Colon (tissue), 2 donors: ENCODE measurements at regions not wholly inside any gene's neighbourhood (a gene's known extent, or its start where the extent isn't known, plus 50 kb on each side); places are given as distances from the start of the nearest gene placed in this dataset.
"Not testable (repeated sequence)": the region's sequence is repeated elsewhere in the genome, so short reads cannot be mapped to it uniquely, and the experiment has no call there.

ENCODE experiments used
- FAIRE-seq: peaks from 2 replicates; lab custom pipeline; 2012; peaks lifted over from hg19 to GRCh38; lab: Jason Lieb, UNC
- donor health status: control.
- donor health status: control.

DNA sequence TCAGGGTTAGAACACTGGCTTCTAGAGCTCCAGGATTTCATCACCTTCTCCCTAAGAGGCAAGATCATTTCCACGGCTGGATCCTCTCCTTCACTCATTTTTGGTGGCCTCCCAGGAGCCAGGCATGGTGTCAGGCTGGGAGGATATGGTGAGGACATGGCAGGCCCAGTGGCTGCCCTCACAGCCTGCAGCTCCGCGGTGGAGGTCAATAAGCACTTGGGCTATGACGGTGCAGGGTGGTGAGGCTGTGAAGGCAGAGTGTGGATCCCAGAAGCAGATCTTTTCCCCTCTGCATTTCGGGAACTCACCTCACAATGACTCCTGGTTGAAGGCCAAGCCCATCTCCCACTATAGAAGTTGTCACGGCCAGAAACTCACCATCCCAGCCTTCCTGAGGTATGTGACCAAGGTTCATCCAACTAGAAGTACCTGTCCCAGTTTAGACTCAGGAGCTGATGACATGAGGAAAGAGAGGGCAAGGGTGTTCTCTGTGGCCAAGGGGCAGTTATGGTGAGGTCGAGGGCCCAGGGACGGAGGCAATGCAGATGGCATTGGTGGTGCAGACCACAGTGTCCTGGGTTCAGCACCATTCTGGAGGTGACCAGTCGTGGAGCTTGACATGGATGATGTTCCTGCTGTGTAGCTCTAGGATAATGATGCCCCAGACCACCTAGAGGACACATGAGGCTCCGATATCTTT lies 100.1 kb upstream of the SMAD3 start:
- FAIRE-seq: no peak

DNA sequence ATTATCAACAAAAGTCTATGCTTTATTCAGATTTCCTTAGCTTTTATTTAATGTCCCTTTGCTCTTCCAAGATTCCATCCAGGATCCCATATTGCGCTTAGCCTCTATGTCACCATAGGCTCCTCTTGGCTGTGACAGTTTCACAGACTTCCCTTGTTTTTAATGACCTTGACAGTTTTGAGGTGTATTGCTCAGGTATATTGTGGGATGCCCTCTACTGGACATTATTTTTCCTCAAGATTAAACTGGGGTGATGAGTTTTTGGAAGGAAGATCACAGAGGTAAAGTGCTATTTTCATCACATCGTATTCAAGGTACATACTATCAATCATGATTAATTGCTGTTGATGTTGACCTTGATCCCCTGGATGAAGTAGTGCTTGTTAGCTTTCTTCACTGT lies 99.1 kb upstream of the SMAD3 start:
- FAIRE-seq: no peak

DNA sequence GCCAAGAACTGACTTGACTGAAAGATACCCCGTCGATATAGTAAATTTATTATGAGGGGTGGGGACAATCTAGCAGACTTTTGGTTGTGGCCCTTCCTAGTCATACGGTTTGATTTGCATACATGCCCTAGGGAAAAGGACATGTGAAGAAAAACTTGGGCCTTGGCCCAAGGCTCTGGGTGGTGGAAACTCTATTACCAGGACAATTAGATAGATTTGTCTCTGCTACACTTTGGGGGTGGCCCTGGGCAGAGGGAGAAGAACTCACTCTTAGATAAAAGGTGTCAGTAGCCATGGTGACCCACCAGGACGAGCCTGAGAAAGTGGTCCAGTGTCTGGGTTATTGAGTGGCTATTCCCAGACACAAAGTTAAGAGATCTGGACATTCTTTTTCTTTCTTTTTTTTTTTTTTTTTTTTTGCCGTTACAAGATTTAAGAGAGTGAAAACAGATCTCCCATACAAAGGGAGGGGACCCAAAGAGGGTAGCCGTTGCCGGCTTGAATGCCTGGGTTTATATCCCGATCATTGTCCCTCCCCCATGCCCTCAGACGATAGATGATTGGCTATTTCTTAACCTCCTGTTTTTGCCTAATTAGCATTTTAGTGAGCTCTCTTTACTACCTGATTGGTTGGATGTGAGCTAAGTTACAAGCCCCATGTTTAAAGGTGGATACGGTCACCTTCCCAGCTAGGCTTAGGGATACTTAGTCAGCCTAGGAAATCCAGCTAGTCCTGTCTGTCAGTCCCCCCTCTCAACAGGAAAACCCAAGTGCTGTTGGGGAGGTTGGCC lies 96.4 kb upstream of the SMAD3 start:
- no peak for FAIRE-seq

DNA sequence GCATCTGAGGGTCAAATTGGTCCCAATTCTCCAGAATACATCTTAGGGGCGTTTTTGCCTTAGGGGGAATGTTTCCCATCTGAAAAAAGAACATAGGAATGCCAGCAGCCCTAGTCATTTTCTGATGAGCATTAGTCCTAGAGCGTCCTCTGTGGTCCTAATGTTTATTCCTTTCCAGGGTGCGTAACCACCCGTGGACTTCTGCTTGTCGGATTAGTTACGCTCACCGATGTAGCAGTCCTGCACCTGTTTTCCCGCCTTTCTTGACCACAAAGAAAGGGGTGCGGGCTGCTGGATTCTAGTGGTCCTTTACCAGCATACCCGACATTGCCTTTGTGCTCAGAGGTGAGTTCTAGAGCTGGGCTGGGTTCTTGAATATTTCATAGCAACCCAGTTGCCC lies 91.3 kb upstream of the SMAD3 start:
- not testable (repeated sequence) for FAIRE-seq

DNA sequence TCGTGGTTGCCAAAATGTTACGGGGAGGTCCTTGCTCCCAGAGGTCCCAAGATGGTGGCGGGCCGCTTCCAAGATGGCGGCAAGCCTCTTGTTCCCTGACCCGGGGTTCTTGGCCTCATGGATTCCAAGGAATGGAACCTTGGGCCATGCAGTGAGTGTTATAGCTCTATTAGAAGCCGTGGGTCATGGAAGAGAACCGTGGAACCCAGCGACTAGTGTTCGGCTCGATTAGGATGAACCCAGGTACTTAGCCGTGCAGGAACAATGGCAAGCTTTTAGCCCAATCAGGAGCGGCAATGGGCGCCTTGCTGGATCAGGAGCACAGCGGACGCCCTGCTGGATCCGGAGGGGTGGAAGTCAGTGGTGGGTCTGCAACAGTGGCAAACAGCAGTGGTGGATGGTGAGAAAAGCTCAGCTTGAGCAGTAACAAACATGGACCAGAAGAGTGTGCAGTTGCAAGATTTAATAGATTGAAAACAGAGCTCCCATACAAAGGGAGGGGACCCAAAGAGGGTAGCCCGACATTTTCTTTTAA lies 89.2 kb upstream of the SMAD3 start:
- FAIRE-seq: not testable (repeated sequence)

DNA sequence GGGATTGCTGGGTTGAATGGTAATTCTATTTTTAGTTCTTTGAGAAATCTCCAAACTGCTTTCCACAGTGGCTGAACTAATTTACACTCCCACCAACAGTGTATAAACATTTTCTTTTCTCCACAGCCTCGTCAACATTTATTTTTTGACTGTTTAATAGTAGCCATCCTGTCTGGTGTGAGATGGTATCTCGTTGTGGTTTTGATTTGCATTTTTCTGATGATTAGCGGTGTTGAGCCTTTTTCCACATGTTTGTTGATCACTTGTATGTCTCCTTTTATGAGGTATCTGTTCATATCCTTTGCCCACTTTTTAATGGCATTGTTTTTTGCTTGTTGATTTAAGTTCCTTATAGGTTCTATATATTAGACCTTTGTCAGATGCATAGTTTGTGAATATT lies 85.1 kb upstream of the SMAD3 start:
- not testable (repeated sequence) for FAIRE-seq

DNA sequence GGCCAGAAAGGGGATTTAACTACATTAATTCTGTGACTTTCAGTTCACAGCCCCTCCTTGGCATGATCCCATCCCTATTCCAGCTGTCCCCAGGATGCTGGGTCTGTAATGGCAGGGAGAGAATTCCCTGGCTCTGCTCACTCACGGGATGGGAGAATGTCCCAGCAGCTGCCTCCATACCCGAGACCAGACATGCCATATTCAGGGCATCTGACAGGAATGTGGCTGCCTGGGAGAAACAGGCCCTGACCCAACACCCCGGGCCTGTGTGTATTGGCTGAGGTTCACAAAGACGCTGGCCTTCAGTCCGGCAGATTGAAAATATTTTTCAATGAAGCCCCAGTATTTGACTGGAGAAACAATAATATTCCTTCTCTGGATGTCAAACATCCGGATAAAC lies 83.6 kb upstream of the SMAD3 start:
- no peak for FAIRE-seq

DNA sequence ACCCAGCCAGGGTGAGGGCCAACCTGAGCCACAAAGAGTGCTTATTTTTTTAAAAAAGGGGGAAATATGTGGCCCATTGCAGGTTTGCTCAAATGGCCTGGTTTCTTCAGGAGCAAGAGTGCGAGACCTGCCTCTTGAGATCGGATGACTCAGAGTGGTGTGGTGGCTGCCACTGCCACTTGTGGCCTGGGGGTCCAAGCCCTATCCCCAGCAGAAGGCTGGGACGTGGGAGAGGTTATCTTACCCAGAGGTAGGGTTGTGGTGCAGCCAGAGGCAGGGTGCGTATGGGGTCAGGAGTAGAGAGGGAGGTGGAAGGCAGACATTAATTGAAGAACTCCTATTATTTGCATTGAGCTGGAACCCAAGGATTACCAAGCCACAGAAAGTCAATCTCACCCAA lies 83.2 kb upstream of the SMAD3 start:
- FAIRE-seq: no peak

DNA sequence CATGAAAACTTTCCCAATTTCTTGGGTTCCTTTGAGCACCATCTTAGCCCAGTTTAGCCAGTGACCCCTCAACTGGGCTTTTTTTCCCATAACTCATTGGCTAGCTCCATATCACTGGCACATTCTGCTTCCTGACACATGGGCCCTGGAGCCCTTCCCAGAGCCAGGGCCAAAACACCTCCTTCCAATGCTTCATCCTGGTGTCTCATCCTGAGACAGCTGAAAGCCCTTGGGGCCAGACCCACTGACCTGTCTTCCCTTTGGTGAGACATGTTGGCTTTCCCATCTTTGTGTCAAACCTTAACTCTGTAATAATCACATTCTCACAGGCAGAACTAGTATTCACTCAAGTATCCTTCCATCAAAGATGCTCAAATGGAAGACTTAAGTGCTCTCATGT lies 82.6 kb upstream of the SMAD3 start:
- FAIRE-seq: no peak

DNA sequence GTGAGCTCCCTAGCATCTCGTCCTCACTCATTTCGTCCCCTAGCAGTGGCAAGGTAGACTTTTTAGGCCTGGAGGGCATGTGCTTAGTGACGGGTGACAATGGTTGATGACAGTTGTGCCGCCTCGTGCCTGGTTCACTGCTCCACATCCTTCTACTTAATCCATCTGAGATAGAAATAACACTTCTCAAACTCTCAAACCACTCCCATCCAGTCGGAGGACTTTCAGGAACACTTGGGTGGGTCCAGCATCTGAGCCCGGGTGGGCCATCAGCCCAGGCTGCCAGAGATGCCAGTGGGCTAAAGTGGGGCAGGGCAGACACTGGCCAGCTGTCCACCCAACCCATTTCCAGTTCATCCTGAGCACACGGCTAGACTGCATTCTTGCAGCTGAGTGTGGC lies 79.7 kb upstream of the SMAD3 start:
- FAIRE-seq: no peak

DNA sequence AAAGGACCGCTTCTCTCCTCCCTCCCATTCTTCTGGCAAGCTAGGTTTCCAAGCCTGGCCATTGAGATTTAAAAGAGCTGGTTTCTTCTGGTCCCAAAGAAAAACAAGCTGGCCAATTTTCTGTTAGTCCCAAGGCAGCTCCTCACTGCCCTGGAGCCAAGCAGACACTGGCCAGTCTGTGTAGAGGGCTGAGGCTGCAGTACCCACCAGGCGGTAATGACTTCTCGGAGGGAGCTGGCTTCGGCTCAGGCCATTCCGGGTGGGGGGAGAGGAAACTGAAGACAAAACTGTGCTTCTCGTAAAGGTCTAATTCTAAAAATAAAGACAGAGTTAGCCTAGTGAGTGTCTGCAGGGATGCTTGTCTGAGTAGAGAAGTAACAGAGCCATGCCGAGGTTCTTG lies 78.5 kb upstream of the SMAD3 start:
- FAIRE-seq: no peak

DNA sequence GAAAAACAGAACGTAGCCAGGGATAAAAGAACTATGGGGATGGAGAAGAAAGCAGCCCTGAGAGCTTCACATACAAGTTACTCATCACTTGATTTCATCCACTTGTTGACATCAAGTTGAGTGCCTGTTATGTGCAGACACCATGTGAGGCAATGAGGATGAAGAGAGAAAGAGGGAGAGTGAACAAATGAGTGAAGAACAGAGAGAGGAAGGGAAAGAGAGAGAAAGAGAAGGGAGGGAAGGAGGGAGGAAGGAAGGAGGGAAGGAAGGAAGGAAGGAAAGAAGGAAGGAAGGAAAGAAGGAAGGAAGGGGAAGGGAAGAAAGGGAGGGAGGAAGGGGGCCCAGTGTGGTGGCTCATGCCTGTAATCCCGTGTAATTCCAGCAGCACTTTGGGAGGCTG lies 72.3 kb upstream of the SMAD3 start:
- no peak for FAIRE-seq

DNA sequence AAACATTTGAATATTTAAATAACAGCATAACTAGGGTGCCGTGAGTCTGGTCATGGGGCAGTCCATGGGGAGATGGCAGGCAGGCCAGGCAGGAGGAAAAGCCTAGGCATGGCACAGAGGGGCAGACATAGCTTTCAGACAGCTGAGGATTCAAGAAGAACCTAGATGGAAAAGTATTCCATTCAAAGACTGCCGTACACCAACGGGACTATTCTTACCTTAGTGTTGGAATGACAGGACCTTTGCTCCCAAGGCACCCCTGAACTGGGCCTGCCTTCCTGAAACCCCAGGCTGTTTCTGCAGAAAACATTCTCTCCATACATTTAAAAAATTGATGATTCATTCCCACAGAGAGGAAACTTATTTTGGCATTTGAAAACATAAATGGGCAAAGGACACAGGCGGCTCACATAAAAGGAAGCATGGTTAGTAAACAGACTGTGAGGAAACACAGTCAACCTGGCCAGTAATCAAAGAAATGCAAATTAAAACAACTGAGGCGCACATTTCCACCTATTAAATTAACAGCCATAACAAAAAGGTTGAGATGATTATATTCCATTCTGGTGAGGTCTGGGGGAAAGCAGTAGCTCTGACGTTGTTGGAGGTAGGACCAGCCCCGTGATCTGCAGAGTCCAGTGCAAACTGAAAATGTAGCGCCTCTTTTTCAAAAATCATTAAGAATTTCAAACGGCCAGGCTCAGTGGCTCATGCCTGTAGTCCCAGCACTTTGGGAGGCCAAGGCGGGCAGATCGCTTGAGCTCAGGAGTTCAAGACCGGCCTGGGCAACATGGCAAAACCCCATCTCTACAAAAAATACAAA lies 71.3 kb upstream of the SMAD3 start:
- no peak for FAIRE-seq

DNA sequence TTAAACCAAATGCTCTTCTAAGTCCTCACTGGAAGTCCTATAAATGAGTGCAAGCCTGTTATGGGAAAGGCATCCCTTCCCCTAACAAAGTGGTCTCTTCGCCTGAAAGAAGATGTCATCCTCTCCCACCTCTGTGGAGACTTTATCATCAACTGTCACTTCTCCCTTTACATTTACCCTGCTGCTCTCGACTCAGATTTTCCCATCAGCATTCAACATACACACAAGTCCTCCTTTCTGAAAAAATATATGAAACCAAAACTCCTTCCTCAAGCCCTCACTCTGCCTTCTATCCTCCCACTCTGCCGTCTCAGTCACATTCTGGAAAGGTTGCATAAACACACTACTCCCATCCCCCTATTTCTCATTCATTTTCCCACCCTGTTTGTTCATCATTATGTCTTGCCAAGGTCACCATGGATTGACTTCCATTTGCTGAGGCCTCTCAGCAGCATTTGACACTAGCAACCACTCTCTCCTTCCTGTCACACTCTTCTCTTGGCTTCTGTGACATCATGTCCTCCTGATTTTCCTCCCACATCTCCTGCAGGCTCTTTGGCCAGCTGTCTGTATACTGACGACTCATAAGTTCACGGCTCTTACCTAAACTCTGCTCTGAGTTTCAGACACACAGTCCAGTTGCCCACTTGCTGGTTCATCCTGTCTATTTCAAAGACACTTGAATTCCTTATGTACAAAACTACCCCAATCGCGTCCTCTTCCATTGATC lies 70.3 kb upstream of the SMAD3 start:
- FAIRE-seq: no peak

DNA sequence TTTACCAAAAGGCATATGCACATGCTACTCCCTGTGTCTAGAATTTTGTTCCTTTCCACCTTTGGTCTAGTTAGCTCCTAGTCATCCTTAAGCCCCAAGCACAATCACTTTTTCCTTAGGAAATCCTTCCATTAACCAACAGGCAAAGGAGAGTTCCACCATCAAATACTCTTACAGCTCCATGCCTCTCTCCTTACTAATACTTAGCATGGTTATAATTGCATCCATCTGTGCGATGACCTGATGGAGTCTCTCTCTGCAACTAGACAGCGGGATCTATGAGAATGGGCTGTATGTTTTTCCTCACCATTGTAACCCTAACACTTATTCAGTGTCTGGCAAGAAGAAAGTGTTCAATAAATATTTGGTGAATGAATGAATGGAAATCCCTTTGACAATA lies 69.3 kb upstream of the SMAD3 start:
- no peak for FAIRE-seq

DNA sequence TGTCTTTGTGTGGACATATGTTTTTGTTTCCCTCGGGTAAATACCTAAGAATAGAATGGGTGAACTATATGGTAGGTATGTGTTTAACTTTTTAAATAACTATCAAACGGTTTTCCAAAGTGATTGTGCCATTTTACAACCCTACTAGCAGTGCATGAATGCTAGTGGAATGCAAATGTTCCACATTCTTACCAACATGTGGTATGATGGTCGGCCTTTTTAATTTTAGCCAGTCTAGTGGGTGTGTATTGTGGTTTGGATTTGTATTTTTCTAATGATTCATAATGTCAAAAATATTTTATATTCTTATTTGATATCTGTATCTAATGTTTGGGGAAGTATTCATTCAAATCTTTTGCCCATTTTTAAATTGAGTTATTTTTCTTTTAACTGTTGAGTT lies 68.2 kb upstream of the SMAD3 start:
- no peak for FAIRE-seq

DNA sequence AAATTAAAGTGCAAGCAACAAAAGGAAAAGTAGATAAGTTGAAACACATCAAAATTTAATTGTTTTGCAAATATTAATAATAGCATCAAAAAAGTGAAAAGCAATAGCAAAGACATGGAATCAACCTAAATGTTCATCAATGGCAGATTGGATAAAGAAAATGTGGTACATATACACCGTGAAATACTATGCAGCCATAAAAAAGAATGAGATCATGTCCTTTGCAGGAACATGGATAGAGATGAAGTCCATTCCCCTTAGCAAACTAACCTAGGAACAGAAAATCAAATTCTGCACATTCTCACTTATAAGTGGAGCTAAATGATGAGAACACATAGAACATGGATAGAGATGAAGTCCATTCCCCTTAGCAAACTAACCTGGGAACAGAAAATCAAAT lies 67.2 kb upstream of the SMAD3 start:
- not testable (repeated sequence) for FAIRE-seq

DNA sequence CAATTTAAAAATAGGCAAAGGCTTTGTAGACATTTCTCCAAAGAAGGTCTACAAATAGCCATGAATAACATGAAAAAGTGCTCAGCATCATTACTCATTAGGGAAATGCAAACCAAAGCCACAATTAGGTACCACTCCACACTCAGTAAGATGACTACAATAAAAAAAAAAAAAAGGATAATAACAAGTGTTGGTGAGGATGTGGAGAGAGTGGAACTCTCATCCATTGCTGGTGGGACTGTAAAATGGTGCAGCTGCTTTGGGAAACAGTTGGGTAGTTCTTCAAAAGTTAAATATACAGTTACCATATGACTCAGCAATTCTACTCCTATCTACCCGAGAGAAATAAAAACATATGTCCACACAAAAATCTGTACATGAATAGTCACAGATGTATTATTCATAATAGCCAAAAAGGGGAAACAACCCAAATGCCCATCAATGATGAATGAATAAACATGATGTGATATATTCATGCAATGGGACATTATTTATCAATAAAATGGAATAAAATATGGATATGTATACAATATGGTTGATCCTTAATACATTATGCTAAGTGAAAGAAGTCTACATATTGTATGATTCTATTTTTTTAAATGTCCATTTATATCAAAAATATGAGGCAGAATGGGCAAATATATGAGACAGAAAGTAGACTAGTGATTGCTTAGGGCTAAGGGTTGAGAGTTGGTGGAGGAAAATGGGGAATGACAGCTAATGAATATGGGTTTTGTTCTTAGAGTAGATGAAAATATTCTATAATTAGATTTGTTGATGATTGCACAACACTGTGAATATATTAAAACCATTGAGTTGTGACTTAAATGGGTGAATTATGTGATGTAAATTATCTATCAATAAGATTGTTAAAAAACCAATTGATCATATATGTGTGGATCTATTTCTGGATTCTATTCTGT lies 66.1 kb upstream of the SMAD3 start:
- FAIRE-seq: no peak

DNA sequence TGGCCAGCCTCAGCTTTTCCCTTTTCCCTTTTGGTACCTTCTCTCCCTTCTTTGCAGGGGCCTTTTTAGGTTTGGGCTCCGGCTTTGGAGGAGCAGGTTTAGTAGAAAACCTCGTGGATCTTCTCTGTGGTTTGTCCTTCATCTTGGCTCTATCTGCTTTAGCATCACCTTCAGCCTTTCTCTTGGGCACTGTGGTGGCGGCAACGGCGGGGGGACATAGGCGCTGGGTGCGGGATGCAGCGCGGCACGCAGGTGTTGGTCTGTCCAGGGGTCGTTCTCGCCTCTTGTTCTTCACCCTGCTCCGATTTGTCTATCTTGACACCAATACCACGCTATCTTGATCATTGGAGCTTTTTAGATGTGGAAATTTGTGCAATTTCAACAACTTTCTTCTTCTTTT lies 64.5 kb upstream of the SMAD3 start:
- no peak for FAIRE-seq

DNA sequence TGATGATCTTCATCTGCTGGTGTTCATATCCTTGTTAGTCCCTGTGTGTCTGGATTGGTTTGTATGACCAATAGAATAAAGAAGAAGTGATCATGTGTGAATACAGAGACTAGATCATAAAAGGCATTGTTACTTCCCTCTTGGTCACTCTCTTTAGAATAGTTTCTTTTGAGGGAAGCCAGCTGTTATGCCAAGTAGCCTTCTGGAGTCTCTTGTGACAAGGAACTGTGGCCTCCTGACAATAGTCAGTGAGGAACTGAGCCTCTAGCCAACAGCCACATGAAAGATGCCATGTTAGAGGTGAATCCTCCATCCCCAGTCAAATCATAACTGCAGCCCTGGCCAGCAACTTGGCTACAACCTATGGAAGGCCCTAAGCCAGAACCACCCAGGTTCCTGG lies 63.0 kb upstream of the SMAD3 start:
- FAIRE-seq: no peak

DNA sequence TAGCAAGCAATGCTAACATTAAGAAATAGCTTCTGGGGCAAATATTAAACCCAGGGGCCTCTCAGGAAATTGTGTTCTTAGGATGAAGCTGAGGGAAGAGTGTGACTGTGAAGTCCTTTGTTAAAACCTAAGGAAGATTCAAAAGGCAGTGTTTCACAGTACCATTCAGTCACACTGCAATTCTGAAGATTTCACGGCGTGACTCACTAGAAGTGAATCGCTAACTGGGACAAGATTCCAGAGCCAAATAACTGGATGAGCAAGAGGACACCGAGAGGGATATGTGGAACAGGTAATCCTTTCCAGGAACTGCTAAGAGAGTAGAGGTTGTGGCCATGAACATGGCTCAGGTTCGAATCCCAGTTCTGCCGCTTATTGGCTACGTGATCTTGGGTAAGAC lies 61.8 kb upstream of the SMAD3 start:
- FAIRE-seq: no peak
